GM18870 (cell line): ENCODE measurements at regions not wholly inside any gene's neighbourhood (a gene's known extent, or its start where the extent isn't known, plus 50 kb on each side); places are given as distances from the start of the nearest gene placed in this dataset.
"Not testable (repeated sequence)": the region's sequence is repeated elsewhere in the genome, so short reads cannot be mapped to it uniquely, and the experiment has no call there.

Experiments used
- ATAC-seq: cut with Tn5 transposase; IDR thresholded peaks from one replicate; pipeline ENCODE4 v1.9.1; 2021; ENCODE audit warnings: moderate library complexity; ENCODE audit not compliant: unreplicated experiment

GRCh38 chr11:93032580-93032979 lies 63.1 kb downstream of the MTNR1B start:
- no peak for ATAC-seq

DNA sequence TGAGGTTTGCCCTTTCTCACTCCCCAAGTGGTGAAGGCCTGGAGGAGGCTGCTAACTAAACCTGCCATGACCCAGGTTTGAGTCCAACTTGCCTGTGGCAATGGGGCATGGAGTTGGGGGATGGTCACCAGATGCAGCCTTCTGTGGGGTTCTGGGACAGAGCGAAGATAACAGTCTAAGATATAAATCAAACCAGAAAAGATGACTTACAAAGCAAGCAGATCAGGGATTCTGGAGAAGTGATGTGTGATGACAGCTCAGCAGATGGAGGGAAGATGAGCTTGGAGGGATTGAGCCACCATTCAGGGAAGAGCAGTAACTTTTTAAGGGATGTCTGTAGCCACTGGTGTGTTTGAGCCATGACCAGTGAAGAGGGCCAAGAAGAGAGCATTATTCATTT lies 63.6 kb downstream of the MTNR1B start:
- no peak for ATAC-seq

GRCh38 chr11:93034031-93034722 lies 64.7 kb downstream of the MTNR1B start:
- no peak for ATAC-seq

GRCh38 chr11:93034723-93035039 lies 65.2 kb downstream of the MTNR1B start:
- no peak for ATAC-seq

DNA sequence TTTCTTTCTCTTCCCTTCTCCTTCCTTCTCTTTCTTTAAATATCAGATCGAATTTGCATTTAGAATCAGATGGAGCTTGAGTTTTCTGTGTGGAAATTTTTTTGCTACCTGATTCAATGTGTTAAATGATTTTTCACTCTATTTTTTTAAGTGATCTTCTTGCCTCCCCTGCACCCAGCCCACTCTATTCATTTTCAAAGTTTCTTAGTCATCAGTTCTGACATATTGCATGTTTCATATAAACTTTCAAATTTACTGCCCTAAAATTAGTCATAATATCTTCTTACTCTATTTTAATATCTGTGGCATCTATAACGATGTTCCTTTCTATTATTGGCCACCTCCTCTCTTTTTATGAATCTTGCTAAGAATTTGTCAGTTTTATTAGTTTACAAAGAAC lies 69.1 kb downstream of the MTNR1B start:
- no peak for ATAC-seq

- no peak for ATAC-seq
Observed at GRCh38 chr11:93039531-93040240, 70.2 kb downstream of the MTNR1B start.

- ATAC-seq = no peak
Observed at GRCh38 chr11:93041682-93042081, 72.2 kb downstream of the MTNR1B start.

GRCh38 chr11:93043186-93043585 lies 73.7 kb downstream of the MTNR1B start:
- not testable (repeated sequence) for ATAC-seq

DNA sequence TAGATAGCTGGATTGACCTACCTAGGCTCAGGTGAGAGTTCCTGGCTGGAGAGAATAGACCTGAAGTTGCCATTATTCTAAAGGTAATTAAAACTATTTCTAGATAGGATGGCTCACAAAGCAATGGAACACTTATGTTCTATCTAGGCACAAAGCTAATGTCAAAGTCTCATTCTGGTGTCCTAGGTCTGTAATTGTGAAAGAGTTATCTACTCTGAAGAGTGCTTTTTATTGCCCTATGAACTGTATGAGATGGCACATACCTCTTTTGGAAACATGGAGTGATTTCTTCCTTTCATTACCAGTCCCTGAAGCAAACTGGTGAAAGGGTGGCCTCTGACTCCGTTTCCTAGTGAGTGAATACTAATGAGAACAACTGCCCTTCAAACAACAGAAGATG lies 80.3 kb downstream of the MTNR1B start:
- ATAC-seq = no peak

DNA sequence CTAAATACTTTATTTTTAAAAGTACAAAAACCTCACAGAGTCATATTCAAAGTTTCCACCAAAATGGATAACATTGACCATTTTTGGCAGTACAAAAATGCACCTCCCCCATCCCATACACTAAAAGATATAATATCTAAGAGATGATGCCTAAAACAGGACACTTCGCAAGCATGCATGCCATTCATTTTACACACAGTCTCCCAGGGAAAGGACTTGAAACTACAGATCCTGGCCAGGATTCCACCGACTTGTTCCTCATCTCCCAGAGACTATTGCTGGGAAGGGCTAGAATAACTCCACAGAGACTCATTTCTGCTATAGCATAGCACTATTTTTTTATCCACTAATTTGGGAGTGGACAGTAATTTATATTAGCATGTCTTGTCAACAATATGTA lies 81.7 kb downstream of the MTNR1B start:
- no peak for ATAC-seq

DNA sequence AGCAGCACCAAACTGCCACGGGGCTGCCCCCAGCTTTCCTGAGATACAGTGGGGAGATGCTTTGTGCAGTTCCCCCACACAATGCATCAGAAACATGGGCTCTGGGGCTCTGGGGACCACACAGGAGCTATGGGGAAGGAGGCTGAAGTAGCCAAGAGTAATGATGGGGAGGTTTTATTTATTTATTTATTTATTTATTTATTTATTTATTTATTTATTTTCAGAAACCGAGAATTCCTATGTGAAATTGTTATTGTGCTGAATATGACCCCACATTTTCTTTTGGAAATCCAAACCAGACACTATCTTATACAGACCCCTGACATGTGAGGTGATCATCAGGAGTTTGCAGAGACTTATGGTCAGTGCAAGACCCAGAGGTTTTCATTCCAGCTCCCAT lies 84.4 kb downstream of the MTNR1B start:
- ATAC-seq = no peak

GRCh38 chr11:93054279-93054678 lies 84.8 kb downstream of the MTNR1B start:
- no peak for ATAC-seq

DNA sequence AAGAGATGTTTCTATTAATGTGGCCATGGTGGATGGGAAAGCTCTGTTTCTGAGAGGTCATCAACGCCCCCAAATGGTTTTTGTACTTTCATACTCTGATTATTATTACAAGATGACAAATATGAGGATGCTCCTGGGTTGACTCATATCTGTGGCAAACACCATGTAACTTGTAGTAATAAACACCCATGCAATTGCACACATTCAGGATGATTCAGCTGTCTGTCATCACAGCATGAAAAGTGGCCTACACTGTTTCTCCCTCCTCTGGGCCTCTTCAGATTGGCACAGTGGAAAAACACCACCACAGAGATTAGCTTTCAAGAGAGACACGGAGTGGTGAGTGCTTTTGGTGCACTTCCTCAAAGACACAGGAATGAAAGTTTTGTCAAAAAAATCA lies 85.4 kb downstream of the MTNR1B start:
- peak; percentile 85 for ATAC-seq

DNA sequence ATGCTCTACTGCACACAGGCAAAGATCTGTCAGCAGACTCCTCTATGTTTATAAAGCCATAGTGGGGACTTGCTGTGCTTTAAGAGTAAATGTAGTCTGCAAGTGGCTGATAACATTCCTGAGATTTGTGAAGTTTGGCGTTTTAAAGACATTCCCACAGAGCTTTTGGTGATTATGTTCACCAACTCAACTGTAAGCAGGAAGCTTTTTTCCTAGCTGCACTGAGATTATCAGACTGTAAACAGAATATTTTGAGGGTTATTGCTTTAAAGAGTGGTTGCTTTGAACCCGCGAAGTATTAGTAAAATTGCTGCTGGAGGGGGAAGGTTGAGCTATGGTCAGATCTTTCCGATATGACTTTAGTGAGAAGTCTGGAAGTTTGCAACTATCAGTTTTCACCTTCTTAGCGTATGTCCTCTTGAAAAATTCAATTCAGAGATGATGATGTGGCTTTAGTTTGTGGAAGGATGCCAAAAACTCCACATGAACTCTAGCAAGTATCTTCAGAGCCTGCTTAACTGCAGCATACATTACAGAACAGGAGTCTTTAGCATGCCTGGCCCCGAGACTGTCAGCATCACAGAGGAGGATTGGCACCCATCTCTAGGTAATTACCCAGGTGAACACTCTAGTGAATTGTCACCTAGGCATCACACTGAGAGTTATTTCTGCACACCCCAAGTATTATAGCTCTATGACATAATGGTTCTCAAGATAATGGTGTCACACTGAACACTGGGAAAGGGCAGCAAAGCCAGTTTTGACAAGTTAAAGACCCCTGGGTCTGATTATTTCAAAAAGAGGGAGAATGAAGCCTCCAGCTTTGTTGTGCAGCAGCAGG lies 89.9 kb downstream of the MTNR1B start:
- ATAC-seq = no peak

DNA sequence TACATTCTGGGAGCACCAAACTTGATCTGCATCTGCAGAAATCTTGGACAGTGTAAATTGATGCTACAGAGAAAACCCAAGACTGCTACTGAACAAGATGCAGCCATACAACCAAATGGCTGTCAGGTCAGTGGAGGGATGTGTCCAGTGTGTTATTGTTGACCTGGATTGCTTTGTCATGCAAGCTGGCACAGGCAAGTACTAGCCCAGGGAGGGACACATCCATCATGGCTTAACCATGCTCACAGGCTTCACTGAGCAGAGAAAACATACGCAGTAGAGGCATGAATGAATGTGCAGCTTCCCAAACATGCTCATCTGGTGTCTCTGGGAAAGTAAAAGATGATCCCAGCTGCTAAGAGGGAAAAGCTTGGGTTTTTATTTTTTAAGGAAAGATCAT lies 93.6 kb downstream of the MTNR1B start:
- ATAC-seq = no peak

GRCh38 chr11:93065074-93065674 lies 95.7 kb downstream of the MTNR1B start:
- ATAC-seq = not testable (repeated sequence)

DNA sequence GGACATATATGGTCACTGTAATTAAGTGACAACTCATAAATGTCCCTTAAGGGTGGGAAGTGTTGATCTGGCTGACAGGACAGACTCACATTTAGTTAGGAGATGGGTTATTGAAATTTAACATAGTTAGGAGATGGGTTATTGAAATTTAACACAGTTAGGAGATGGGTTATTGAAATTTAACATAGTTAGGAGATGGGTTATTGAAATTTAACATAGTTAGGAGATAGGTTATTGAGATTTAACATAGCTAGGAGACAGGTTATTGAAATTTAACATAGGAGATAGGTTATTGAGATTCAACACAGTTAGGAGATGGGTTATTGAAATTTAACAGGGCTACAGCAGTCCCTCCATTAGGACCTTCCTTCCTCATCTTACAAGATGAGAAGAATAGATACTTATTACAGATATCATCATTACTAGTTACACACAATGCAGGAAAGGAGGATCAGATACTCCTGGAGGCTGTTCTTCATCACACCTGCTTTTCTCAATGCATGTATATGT lies 98.5 kb downstream of the MTNR1B start:
- ATAC-seq = no peak

DNA sequence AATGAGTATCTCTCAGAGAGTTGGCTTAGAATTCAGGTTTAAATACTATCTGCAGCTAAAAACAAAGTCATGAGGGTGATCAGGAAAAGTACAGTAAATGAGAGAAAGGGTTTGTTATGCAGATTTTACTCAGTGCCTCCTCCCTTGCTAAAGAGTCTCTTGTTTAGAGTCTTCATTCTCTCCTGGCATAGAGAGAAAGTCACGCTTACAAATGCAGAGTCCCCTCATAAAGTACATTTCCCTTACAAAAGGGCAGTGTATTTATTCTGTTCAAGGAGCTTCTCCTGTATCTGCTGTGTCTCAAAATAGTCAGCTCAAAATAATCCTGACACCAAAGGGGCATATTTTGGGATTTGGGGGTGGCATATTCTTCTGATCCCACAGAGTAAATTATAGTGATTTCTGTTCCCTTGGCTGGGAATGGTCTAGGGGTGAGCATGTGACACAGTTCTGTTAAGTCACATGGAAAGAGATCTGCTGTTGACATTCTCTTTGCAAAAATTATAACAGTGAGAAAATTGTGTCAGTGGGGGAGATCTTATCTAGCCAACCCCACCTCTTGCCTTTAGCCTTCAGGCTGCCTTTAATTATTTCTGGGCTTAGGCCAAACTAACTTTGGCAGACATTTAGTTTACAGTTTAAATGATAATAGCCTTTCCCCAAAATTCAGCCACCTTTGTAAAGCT lies 102.9 kb downstream of the MTNR1B start:
- ATAC-seq = no peak

- ATAC-seq = no peak
Observed at GRCh38 chr11:93073026-93073425, 103.6 kb downstream of the MTNR1B start.

DNA sequence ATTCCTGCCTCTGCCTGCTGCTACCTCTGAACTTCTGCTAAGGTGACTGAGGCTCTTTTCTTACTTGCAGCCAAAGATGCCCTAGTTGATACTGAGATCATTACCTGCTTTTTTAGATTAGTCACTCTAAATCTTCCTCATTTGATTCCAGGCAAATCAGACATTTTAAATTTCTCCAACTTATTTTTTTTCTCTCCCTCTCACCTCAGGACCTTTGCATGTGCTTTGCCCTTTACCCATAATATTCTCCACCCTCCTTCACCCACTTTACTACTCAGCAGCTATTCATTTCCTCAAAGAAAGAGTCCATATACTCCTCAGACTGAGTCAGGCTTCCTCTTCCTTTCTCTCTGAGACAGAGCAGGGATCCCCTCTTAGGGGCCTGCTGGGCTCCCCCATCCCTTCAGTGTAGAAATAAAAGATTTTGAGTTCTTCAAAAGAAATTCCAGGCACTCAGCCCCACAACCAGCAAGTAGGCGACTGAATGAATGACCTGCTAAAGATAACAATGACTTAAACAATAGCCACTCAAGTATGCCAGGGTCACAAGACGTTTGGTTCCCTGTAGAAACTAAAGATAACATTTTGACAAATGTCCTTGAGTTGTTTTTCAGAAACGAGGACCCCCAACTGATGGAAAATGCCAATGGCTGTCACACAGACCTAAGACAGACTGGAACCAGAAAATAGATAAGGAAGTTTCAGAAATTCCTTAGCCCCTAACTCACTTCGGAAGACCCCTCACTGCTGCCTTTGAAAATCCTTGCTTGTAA lies 104.2 kb downstream of the MTNR1B start:
- ATAC-seq = no peak
